ENCODE measurements at regions not wholly inside any gene's neighbourhood (a gene's known extent, or its start where the extent isn't known, plus 50 kb on each side); places are given as distances from the start of the nearest gene placed in this dataset.

DNA sequence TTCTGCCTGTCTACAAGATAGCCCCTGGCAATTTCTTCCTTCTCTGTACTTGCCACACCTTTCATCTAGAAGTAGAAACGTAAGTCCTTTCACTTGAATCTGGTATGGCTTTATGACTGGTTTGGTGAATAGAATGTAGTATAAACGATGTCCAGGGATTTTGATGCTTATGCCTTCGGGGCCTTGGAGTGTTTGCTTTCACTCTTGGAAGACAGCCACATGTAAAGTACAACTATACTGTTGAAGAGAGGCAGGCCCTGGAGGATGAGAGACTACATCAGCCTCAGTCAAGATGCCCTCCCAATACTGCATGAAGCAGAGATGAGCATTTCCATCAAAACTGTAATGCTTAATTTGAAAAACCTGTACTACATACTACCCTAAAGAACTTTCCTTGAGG lies 553.8 kb upstream of the C9orf72 start:
- FAIRE-seq (no peak), DNase-seq (ENCODE audit: low read depth in 1 of 2, low spot score in 2 of 2) (no peak)
- no peak overlapping the region for H3K27ac ChIP-seq (ENCODE audit: low read depth, low read length)
- H2BK5ac ChIP-seq (ENCODE audit: low read depth, low read length): no peak overlapping the region
- TF ChIP-seq, protein P1, sequence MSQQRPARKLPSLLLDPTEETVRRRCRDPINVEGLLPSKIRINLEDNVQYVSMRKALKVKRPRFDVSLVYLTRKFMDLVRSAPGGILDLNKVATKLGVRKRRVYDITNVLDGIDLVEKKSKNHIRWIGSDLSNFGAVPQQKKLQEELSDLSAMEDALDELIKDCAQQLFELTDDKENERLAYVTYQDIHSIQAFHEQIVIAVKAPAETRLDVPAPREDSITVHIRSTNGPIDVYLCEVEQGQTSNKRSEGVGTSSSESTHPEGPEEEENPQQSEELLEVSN (IDR thresholded peaks at IDR 0.05): no peak
- no peak for TF ChIP-seq CBX5 (IDR thresholded peaks at IDR 0.05; ENCODE audit: low read depth, low read length)
- no peaks in the 10 kb centered on the region for H4K20me1 ChIP-seq (replicated peaks in 1 of 2; ENCODE audit: control insufficient read depth in 1 of 2, insufficient read depth in 2 of 2, low read length in 2 of 2)
- H3K27me3 ChIP-seq (replicated peaks in 1 of 4; ENCODE audit: control insufficient read depth in 3 of 4, extremely low read depth in 1 of 4, insufficient read depth in 3 of 4, low read length in 3 of 4): no peaks in the 10 kb centered on the region
- no peak overlapping the region for H3K9ac ChIP-seq (replicated peaks in 1 of 4; ENCODE audit: extremely low read depth in 1 of 4, low read depth in 3 of 4, low read length in 3 of 4)
- H2BK15ac ChIP-seq (ENCODE audit: low read length): no peak overlapping the region
- H3K79me1 ChIP-seq (ENCODE audit: low read depth, low read length): no peaks in the 10 kb centered on the region
- no peak overlapping the region for H2BK12ac ChIP-seq (ENCODE audit: low read depth, low read length)
- no peak overlapping the region for H3K4ac ChIP-seq (replicated peaks; ENCODE audit: insufficient read length, low read depth, low read length)
- no peaks in the 10 kb centered on the region for H3K36me3 ChIP-seq (ENCODE audit: control insufficient read depth in 2 of 4, insufficient read depth in 4 of 4, low read length in 3 of 4)
- no peak overlapping the region for H3K56ac ChIP-seq (replicated peaks; ENCODE audit: insufficient read length, low read depth, low read length)
- H3K4me2 ChIP-seq (ENCODE audit: insufficient read depth in 1 of 2, low read depth in 2 of 2, low read length in 2 of 2): no peak overlapping the region
- H3K4me1 ChIP-seq (replicated peaks in 1 of 4; ENCODE audit: control insufficient read depth in 3 of 4, insufficient read depth in 4 of 4, low read length in 3 of 4): no peaks in the 10 kb centered on the region
- CTCF ChIA-PET (ENCODE audit: partially characterized antibody): interaction anchor here (2.8 kb wide), 1 partner anchor 8 kb away, joined by 10 read pairs; no protein-coding TSS in a partner anchor
- no peak overlapping the region for H3K18ac ChIP-seq (ENCODE audit: extremely low read depth, low read length)
- H3K23me2 ChIP-seq (ENCODE audit: low read depth, low read length): no peaks in the 10 kb centered on the region
- no peak overlapping the region for H2BK20ac ChIP-seq (ENCODE audit: low read length)
- H3K9me3 ChIP-seq (ENCODE audit: insufficient read depth in 2 of 2, low read depth in 1 of 2, low read length in 1 of 2): no peaks in the 10 kb centered on the region
- H4K91ac ChIP-seq (replicated peaks; ENCODE audit: insufficient read length, low read length): no peak overlapping the region
- no peak overlapping the region for H3K4me3 ChIP-seq (ENCODE audit: extremely low read depth in 1 of 4, insufficient read depth in 2 of 4, low read depth in 3 of 4, low read length in 4 of 4)
- H3K23ac ChIP-seq (ENCODE audit: insufficient read length): no peak overlapping the region
- H4K5ac ChIP-seq (ENCODE audit: insufficient read length, low read depth, low read length): no peak overlapping the region
- H2AFZ ChIP-seq (ENCODE audit: low read length): no peak overlapping the region
- H3K79me2 ChIP-seq (ENCODE audit: control insufficient read depth in 1 of 2, insufficient read depth in 2 of 2, low read length in 2 of 2): no peaks in the 10 kb centered on the region
- POLR2A ChIA-PET (ENCODE audit: partially characterized antibody): no interaction called here
- 87% methylated on average over 3 of the region's 3 CpGs; no CpG with 5 or more reads in 1 of the 2 experiments for WGBS, 2 experiments (ENCODE audit: extremely low coverage in 1 of 2, insufficient coverage in 1 of 2, insufficient read length in 1 of 2, insufficient replicate concordance in 2 of 2, low coverage in 1 of 2, low lambda C conversion rate in 2 of 2, missing lambda C conversion rate in 1 of 2)
- no peak overlapping the region for H2BK120ac ChIP-seq (replicated peaks; ENCODE audit: low read depth, low read length)
- no peak overlapping the region for H2AK5ac ChIP-seq (ENCODE audit: low read depth, low read length)
- H3K14ac ChIP-seq (ENCODE audit: insufficient read length): no peak overlapping the region
- H4K8ac ChIP-seq (ENCODE audit: extremely low read depth, insufficient read depth, low read length): no peak overlapping the region
